Esophagus squamous epithelium (tissue), 4 donors: ENCODE measurements at regions not wholly inside any gene's neighbourhood (a gene's known extent, or its start where the extent isn't known, plus 50 kb on each side); places are given as distances from the start of the nearest gene placed in this dataset.

Source experiments
- POLR2A ChIP-seq, 4 donors: fragments of 450-650 bp; IDR thresholded peaks; one replicate each; pipeline ENCODE4 v1.6.1; 2017; ENCODE audit warnings: antibody characterized with exemption in 4 of 4, mild to moderate bottlenecking in 4 of 4, moderate library complexity in 3 of 4
- TF ChIP-seq, protein P1 (sequence below), 6 experiments: fragments of 450-650 bp in 4 of 6; fragments of 200-600 bp in 2 of 6; sonication (generic) in 2 of 6; IDR thresholded peaks; one replicate each; pipeline ENCODE4 v1.5.1; 2016 to 2019; ENCODE audit warnings: antibody characterized with exemption in 6 of 6, mild to moderate bottlenecking in 4 of 6, moderate library complexity in 4 of 6

DNA sequence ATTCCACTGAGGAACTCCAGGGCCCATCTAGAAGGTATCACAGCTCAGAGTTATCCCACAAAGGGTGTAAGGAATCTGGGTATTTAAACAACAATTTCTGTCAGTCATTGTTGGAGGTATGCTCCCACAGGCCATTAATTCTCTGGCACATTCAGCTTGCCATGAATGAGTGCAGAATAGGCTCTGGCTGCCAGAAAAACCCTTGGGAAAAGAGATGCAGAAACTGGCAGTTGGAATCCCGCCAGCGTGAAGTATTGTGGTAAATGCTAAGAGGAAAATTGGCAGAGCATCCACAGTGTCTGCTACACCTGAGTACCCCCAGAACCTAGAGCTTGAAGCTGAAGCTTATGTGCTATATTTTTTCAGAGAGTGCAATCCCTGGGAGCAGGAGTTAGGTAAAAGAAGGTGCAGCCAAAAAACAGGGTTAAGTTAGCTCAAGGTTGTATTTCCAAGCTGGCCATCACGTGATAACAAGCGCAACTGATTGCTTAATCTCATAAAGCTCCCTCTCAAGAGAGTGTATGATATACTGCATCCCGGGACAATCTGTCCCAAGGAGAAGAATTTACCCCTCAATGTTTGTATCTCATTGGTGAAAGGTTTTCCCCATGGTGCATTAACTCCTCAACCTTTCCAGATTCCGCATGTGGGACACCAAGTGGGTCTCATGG lies 94.2 kb upstream of the ACP3 start:
- TF ChIP-seq, protein P1, sequence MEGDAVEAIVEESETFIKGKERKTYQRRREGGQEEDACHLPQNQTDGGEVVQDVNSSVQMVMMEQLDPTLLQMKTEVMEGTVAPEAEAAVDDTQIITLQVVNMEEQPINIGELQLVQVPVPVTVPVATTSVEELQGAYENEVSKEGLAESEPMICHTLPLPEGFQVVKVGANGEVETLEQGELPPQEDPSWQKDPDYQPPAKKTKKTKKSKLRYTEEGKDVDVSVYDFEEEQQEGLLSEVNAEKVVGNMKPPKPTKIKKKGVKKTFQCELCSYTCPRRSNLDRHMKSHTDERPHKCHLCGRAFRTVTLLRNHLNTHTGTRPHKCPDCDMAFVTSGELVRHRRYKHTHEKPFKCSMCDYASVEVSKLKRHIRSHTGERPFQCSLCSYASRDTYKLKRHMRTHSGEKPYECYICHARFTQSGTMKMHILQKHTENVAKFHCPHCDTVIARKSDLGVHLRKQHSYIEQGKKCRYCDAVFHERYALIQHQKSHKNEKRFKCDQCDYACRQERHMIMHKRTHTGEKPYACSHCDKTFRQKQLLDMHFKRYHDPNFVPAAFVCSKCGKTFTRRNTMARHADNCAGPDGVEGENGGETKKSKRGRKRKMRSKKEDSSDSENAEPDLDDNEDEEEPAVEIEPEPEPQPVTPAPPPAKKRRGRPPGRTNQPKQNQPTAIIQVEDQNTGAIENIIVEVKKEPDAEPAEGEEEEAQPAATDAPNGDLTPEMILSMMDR (IDR thresholded peaks at IDR 0.05): no peak
- TF ChIP-seq POLR2A (IDR thresholded peaks at IDR 0.05): no peak
